HG03196 (cell line): ENCODE measurements at regions not wholly inside any gene's neighbourhood (a gene's known extent, or its start where the extent isn't known, plus 50 kb on each side); places are given as distances from the start of the nearest gene placed in this dataset.
"Not testable (repeated sequence)": the region's sequence is repeated elsewhere in the genome, so short reads cannot be mapped to it uniquely, and the experiment has no call there.

Source experiments
- ATAC-seq: cut with Tn5 transposase; IDR thresholded peaks from one replicate; pipeline ENCODE4 v1.9.1; 2021; ENCODE audit not compliant: unreplicated experiment

DNA sequence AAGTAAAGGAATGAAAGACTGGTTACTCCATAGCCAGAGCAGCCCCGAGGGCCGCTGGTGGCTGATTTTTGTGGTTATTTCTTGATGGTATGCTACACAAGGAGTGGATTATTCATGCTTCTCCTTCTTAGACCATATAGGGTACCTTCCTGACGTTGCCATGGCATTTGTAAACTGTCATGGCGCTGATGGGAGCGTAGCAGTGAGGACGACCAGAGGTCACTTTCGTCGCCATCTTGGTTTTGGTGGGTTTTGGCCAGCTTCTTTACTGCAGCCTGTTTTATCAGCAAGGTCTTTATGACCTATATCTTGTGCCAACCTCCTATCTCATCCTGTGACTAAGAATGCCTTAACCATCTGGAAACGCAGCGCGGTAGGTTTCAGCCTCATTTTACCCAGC is 1187.6 kb upstream of the AUTS2 start:
- ATAC-seq = not testable (repeated sequence)

DNA sequence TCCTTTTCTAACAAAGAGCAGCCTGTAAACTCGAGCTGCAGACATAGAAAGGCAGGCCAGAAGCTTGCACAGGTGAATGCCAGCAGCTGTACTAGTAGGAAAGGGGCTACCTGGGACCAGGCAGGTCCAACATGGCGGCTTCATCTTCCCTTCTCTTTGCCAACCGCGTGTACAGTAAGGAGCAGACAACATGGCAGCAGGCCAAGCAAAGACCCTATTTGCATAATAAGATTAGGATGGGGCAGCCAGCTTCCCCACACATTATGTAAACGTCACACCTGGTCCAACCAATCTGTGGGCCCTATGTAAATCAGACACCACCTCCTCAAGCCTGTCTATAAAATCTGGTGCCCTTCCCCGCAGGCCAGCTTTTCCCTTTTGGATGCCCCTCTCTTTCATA is 1186.5 kb upstream of the AUTS2 start:
- no peak for ATAC-seq

DNA sequence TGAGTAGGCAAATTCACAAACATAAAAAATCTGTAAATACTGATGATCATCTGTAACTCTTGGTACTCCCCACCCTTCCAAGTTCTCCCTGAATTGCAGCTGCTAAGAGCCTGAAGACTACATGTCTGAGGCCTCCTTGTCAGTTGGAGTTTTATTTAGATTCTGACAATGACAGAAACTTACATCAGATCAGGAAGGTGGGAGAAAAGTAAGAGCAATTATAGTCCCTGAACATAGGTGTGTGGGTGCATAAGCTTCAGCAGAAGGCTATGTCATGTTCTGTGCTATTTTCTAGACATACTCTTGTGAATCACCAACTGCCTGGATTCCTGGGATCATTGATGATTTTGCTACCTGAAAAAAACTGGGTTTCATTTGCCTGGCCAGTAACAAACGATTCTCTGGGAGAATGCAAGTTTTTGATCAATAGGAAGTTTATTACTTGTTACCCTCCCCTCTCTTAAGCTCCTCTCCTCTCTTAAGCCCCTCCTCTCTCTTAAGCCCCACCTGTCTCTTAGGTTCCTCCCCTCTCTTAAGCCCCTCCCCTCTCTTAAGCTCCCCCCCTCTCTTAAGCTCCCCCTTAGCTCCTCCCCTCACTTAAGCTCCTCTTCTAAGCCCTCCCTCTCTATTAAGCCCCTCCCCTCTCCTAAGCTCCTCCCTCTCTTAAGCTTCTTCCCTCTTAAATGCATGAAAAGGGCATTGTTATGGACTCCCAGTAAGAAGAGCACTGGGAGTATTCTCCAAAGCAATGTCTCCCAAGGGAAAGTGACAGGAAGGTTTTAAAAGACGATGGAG is 1183.4 kb upstream of the AUTS2 start:
- no peak for ATAC-seq

DNA sequence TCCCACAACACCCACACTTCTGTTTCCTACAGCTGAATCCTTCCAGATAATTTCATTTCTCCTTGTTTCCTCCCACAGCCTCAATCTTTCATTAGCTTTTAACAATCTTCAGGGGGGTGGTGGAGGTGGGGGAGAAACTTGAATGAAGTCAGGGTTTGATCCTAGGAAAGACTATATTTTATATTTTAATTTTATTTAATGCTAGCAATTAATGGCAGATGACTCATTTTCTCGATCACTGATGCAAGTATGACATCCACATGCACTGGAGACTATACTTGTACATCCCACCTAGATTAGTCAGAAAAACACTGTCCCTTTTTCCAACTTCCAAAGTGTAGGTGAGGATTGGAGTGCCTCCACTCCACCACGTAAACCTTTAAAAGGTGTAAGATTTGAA is 1181.3 kb upstream of the AUTS2 start:
- no peak for ATAC-seq

DNA sequence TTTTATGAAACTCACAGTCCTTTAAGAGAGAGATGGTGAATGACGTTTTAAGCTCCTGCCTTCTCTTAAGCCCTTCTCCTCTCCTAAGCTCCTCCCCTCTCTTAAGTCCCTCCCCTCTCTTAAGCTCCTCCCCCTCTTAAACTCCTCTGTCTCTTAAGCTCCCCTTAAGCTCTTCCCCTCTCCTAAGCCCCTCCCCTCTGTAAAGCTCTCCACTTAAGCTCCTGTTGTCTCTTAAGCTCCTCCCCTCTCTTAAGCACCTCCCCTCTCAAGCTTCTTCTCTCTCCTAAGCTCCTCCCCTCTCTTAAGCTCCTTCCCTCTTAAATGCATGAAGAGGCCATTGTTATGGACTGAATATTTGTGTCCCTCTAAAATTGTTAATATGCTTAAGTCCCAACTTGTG is 1180.6 kb upstream of the AUTS2 start:
- no peak for ATAC-seq

DNA sequence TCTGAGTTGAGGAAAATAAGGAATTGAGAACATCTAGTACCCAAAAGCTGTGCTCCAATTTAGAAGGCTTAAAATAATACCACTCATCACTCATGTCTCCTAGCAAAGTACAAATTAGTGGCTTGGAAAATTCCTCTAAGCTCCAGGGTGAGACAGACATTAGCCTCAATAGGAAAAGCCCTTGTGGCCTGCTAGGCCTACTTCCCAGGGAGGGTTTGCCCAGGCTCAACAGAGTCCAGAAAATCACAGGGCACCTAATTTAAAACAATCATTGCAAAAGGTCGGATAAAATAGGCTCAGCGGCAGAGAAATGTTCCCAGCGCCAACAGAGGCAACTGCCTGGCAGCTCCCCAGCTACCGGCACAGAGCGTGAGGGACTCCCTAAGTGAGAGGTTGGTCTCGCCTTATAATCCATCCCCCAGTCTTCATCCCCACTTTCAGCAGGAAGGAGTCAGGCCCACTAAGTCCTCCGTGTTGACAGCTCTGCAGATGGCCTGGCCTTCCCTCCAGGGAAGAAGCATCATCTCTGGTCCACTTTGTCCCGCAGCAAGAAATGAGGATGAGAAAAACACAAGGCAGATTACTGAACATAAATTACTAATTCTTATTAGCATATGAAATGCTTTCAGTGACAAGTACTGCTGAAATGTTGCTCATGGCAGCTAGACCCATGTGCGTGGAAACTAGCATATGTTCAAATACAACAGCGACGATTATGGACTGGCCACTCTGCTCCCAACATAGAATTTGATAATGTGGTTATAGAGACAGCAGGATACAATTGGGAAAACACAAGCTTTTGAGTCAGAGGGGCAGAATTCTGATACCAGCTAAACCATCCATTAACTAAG is 1177.7 kb upstream of the AUTS2 start:
- ATAC-seq = no peak

DNA sequence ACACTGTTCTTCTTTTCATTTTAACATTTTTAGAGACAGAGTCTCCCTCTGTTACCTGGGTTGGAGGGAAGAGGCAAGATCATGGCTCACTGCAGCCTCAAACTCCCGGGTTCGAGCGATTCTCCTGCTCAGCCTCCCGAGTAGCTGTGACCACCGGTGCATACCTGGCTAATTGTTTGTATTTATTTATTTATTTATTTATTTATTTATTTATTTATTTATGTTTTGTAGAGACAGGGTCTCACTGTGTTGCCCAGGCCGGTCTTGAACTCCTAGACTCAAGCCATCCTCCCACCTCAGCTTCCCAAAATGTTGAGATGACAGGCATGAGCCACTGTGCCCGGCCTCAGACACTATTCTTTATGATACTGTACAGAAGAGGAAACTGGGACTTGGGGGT is 1176.6 kb upstream of the AUTS2 start:
- no peak for ATAC-seq

DNA sequence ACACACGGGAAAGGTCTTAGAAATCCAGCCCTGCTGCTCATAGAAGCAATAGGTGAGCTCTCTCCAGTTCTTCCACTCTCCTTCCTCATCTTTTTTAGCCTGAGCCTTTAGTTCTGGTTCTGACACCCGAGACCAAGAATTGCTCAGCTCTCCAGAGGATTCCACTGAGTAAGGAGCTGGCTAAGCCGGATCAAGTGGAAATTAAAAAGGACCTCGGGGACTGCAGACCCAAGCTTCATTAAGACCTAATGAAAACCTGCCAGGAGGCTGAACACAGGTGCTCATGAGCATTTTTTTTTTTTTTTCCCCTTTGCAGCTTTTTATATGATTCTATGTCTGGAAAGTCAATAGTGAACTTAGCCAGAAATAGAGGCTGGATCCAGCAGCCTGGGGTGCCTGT is 1176.0 kb upstream of the AUTS2 start:
- no peak for ATAC-seq

DNA sequence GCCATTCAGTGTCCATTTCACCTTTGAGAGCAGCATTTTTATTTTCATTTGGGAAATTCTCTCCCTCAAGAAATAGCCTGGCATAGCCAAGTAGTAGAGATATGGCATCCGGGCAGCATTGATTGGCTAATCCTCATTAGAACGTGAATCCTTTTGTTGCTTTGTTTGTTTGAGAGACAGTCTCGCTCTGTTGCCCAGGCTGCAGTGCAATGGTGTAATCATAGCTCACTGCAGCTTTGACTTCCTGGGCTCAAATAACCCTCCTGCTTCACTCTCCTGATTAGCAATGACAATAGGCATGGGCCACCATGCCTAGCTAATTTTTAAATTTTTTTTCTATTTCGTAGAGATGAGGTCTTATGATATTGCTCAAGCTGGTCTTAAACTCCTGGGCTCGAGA is 1174.9 kb upstream of the AUTS2 start:
- no peak for ATAC-seq

DNA sequence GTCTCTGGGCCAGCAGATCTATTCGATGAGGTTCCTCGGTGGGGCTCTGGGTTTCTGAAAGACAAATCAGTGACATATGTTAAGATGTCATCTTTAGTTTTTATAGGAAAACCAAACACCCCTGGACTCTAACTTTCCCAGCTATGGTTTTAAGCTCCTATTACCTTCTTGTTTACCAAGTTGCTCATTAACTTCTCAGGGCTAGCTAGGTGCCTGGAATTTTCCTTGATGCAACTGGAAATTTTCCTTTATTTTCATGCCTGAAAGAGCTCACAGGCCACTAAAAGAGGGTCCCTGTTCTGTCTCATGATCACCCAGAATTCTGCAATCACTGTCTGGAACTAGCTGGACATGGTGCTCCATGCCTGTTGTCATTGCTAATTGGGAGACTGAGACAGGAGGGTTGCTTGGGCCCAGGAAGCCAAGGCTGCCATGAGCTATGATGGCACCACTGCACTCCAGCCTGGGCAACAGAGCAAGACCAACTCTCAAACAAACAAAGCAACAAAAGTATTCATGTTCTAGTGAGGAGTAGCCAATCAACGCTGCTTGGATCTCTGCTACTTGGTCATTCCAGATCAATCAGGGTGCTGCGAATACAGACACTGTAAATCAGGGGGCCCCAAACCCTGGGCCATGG is 1173.5 kb upstream of the AUTS2 start:
- no peak for ATAC-seq

DNA sequence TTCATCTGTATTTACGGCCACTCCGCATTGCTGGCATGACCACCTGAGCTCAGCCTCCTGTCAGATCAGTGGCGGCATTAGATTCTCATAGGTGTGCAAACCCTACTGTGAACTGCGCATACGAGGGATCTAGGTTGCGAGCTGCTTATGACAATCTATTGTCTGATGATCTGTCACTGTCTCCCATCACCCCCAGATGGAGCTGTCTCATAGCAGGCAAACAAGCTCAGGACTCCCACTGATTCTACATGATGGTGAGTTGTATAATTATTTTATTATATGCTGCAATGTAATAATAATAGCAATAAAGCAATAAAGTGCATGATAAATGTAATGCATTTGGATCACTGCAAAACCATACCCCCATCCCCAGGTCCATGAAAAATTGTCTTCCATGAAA is 1172.9 kb upstream of the AUTS2 start:
- ATAC-seq = no peak

DNA sequence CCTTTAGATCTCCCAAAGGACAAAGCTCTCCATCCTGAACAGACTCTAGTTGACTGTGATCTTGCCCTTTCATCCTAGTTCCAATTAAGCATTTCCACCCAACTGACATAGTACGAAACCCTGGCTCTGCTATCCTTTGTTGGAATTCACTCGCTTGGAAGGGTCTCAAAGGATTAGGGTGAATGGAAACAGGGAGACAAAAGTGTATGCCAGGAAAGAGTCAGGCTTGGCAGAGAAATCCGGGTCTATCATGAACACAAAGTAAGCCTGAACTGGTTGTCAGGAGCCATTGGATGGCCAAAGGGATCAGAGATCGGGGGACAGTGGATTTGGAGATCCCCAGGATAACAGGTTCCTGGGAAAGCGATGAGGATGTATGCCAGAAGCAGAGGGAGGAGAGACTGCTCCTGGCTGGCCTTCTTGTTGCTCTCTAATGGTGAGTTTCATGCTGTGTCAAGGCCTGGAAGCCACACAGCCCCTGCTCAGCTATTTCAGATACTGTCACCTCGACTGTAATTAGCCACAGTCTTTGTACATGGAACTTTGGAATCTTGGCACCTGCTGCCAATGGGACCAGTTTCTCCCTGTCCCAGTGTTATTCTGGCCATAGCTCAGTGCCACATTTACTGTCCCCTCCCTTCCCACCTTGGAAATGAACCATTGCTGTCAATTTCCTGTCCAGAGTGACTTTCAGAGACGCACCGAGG is 1168.7 kb upstream of the AUTS2 start:
- ATAC-seq = no peak

DNA sequence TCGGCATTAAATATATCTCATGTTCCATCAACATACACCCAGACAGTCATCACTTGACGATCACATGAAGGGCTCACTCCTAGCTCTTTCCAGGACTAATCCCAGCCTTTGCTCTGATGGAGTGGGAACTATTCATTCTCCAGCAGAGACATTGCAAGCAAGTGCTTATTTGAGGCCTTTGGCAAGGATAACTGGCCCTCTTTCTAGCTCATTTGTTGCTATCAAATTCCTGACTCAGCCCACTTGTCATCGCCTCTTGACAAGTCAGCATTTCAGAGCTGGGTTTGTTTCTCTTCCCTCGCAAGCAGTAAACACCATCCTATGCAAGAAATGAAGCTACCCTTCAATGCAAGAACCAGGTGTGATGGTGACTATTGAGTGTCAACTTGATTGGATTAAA is 1165.7 kb upstream of the AUTS2 start:
- ATAC-seq = no peak

DNA sequence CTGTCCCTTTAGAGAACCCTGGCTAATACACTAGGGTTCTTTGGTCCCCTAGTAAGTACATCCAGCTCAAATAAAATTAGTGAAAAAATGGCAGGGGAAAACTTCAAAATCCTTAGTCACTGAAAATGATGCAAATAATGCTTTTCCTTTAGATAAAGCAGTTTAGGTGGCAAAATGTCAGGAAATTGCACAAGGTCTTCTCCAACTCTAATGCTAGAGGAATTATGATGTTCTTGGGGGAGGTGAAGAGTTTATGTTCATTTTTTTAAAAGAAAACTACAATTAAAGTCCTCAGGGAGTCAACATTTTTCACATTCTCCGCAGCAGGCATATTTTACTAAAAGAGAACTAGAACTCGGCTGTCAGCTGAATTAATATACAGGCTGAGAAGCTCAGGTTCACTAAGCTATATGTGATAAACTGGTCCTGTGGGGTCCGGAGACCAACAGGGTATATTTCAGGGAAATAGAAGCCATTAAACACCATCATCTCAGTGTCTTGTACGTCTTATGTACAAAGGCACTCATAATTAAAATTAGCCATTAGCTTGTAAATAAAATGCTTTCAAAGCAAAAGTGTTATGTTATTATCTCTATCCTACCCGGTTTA is 1164.7 kb upstream of the AUTS2 start:
- ATAC-seq = no peak

DNA sequence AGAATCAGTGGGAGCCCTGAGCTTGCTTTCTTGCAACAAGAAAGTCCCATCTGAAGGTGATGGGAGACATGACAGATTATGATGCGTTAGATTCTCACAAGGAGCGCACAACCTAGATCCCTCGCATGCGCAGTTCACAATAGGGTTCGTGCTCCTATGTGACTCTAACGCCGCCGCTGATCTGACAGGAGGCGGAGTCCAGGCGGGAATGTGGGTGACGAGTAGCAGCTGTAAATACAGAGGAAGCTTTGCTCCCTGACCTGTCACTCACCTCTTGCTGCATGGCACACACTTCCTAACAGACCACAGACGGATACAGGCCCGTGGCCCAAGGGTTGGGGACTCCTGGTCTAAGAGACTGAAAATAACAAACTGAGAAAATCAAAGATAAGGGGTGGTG is 1163.4 kb upstream of the AUTS2 start:
- no peak for ATAC-seq

DNA sequence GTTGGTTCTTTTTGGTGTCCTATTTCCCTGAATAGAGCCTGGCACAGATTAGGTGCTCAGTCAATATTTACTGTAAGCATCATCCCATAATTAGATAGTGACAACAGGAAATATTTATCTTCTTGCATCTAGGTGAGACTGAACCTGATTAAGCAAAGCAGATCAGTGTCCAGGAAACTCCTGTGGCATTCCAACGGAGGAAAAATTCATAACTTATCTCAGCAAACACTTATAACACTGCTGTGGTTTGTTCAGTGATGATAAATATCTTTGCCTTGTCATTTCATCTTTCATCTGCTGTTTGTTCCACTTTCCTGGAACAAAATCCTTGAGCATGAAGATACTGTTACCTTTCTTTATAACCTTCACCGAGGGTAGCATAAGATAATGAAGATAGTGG is 1160.3 kb upstream of the AUTS2 start:
- ATAC-seq = no peak

DNA sequence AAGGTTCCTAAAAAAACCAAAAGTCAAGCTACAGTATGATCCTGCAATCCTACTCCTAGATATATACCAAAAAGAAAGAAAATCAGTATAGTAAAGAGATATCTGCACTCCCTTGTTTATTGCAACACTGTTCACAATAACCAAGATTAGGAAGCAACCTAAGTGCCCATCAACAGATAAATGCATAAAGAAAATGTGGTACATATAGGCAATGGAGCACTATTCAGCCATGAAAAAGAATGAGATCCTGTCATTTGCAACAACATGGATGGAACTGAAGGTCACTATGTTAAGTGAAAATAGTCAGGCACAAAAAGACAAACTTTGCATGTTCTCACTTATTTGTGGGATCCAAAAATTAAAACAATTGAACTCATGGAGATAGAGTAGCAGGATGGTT is 1159.5 kb upstream of the AUTS2 start:
- ATAC-seq = no peak

DNA sequence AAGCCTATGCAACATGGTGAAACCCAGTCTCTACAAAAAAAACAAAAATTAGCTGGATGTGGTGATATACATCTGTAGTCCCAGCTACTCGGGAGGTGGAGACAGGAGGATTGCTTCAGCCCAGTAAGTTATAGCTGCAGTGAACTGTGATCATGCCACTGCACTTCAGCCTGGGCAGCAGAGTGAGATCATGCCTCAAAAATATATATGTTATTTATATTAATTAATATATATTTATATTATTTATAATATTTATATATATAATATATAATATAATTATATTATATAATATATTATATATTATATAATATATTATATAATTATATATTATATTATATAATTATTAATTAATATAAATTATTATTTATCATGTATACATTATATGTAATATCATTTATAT is 1158.4 kb upstream of the AUTS2 start:
- ATAC-seq = no peak

DNA sequence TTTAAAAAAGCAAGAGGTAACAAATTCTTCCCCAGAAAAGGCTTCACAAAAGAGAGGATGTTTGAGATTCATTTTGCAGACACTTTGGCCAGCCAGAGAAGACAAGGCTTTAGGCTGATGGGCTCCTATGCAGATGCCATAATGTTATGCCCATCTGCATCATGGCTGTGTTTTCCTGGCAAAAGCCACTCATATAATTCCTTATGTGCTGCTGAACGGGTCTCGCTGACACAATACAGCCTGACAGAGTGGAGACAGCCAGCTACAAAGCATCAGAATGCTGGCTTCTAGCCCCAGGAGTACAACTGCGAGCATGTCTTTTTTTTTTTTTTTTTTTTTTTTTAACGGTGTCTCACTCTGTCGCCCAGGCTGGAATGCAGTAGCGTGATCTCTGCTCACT is 1157.4 kb upstream of the AUTS2 start:
- no peak for ATAC-seq

DNA sequence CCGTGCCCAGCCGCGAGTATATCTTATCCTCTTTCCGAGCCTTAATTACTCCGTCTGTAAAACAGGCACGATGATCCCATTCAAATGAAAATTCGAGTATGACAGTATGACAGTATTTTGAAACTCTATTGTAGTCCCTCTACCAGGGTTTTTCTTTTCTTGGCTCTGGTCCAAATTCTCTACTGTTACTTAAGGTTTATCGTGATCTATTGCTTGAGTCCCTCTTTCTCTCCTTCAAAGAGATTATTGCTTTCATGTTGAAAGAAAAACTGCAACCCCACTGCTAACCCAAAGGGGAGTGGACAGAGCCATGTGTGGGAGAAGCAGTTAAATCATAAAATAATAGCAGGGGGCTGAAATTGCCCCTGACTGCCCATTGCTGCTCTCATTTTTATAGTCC is 1156.6 kb upstream of the AUTS2 start:
- ATAC-seq = no peak
